ENCODE measurements at regions not wholly inside any gene's neighbourhood (a gene's known extent, or its start where the extent isn't known, plus 50 kb on each side); places are given as distances from the start of the nearest gene placed in this dataset.

- TF ChIP-seq, protein P1, sequence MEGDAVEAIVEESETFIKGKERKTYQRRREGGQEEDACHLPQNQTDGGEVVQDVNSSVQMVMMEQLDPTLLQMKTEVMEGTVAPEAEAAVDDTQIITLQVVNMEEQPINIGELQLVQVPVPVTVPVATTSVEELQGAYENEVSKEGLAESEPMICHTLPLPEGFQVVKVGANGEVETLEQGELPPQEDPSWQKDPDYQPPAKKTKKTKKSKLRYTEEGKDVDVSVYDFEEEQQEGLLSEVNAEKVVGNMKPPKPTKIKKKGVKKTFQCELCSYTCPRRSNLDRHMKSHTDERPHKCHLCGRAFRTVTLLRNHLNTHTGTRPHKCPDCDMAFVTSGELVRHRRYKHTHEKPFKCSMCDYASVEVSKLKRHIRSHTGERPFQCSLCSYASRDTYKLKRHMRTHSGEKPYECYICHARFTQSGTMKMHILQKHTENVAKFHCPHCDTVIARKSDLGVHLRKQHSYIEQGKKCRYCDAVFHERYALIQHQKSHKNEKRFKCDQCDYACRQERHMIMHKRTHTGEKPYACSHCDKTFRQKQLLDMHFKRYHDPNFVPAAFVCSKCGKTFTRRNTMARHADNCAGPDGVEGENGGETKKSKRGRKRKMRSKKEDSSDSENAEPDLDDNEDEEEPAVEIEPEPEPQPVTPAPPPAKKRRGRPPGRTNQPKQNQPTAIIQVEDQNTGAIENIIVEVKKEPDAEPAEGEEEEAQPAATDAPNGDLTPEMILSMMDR (IDR thresholded peaks at IDR 0.05), result no peak
- TF ChIP-seq POLR2AphosphoS5 (IDR thresholded peaks at IDR 0.05) (no peak), EP300 (IDR thresholded peaks at IDR 0.05) (no peak), POLR2A (IDR thresholded peaks at IDR 0.05; ENCODE audit: low read depth) (no peak)
- no peaks in the 10 kb centered on the region for H3K27me3 ChIP-seq
- DNase-seq (ENCODE audit: extremely low spot score), result no peak
- no peaks in the 10 kb centered on the region for H3K4me1 ChIP-seq
- no peak overlapping the region for H3K4me3 ChIP-seq
- intact Hi-C loops (cut with DNase I), result no loop called here
- WGBS, result 98% methylated on average over 1 of the region's 1 CpG
- no peak overlapping the region for H3K27ac ChIP-seq (replicated peaks in 1 of 4)
- H3K36me3 ChIP-seq, result no peaks in the 10 kb centered on the region
- H3K9me3 ChIP-seq, result no peaks in the 10 kb centered on the region
These were observed 313.8 kb downstream of the S1PR1 start for GRCh38 chr1:101550581-101550980.

DNA sequence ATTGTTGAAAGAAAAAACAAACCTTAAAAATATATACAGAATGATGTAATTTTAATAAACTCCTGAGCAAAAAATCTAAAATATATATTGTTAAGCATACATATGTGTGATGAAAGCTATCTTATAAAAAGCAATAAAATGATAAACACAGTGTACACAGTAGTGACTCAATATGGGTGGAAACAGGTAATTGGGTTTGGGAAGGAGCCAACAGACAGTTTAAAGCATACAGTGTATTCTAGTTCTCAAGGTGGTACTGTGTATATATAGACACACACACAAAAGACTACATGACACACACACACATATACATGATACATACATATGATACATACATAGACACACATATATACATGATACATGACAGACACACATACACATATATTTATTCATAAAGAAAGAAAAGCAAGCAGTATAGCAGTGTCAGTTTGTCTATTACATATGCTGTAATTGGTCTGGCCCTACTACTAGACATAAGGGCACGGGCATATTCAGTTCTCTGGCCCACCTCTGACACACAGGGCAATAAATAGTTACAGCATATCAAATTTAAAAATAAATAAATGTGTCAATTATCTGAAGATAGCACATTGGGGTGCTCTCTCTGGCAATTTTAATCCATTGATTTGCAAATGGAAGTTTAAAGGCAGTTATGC is 330.2 kb downstream of the S1PR1 start:
- Histone ChIP-seq H3K4me1 (no peaks in the 10 kb centered on the region), H3K27me3 (no peaks in the 10 kb centered on the region), H3K4me3 (no peak overlapping the region), H3K9me3 (peaks cover 0 to 13% (median 4%) of the 10 kb centered on the region in 4 donors), H3K27ac (replicated peaks in 1 of 4) (no peak overlapping the region), H3K36me3 (no peaks in the 10 kb centered on the region)
- TF ChIP-seq POLR2A (IDR thresholded peaks at IDR 0.05; ENCODE audit: low read depth), result no peak
- TF ChIP-seq POLR2AphosphoS5 (IDR thresholded peaks at IDR 0.05), result no peak
- no peak for TF ChIP-seq EP300 (IDR thresholded peaks at IDR 0.05)
- TF ChIP-seq, protein P1 (IDR thresholded peaks at IDR 0.05), result no peak
- intact Hi-C loops (cut with DNase I), result no loop called here
- DNase-seq (ENCODE audit: extremely low spot score), result no peak
- 100% methylated on average over 1 of the region's 1 CpG for WGBS

DNA sequence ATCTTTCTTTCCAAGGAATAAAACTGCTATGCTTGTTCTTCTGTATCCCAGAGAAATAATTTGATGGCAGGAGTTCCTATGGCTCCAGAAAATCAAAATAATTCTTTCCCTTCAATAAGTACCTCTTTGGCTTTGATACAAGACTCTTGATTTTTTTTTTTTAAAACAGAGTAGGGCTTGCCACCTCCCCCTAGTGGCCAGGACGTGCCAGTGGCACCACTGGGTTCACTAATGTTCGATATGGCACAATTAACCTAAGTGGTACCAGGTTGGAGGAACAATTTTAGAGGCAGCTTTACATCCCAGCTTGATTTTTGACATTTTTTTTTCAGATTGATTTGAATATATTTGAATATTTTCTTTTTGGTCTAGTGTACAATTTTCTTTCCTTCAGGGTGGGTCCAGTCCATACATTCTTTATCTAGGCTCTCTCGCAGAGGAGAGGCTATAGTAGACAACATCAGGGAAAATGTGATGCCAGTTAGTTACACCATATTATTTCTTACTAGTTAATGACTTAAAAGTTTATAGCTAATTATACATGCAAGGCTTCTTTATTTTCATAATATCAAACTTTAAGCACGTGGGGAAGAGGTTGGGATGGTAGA is 330.9 kb downstream of the S1PR1 start:
- no peak overlapping the region for H3K27ac ChIP-seq (replicated peaks in 1 of 4)
- WGBS, result 56% methylated on average over 4 of the region's 4 CpGs
- H3K4me1 ChIP-seq, result no peaks in the 10 kb centered on the region
- DNase-seq (ENCODE audit: extremely low spot score), result no peak
- no peaks in the 10 kb centered on the region for H3K27me3 ChIP-seq
- H3K4me3 ChIP-seq, result no peak overlapping the region
- TF ChIP-seq, protein P1 (IDR thresholded peaks at IDR 0.05), result peak; percentile 31 to 74 (median 40)
- TF ChIP-seq EP300 (IDR thresholded peaks at IDR 0.05), result no peak
- intact Hi-C loops (cut with DNase I), result no loop called here
- H3K36me3 ChIP-seq, result no peaks in the 10 kb centered on the region
- H3K9me3 ChIP-seq, result peaks cover 0 to 13% (median 4%) of the 10 kb centered on the region in 4 donors

DNA sequence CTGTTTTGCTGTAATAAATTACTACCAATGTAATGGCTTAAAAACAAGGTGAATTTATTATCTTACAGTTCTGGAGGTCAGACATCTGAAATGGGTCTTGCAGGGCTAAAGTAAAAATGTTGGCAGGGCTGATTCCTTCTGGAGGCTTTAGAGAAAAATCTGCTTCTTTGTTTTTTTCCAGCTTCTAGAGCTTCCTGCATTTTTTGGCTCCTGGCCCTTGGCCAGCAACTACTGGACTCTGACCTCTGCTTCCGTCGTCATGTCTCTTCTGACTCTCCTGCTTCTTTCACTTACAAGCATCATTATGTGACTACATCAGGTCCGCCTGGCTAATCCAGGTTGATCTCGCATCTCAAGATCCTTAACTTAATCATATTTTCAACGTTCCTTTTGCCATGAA is 350.9 kb downstream of the S1PR1 start:
- no peak for TF ChIP-seq EP300 (IDR thresholded peaks at IDR 0.05)
- TF ChIP-seq, protein P1 (IDR thresholded peaks at IDR 0.05), result no peak
- TF ChIP-seq POLR2A (IDR thresholded peaks at IDR 0.05; ENCODE audit: low read depth), result no peak
- no peak for TF ChIP-seq POLR2AphosphoS5 (IDR thresholded peaks at IDR 0.05)
- no peaks in the 10 kb centered on the region for H3K36me3 ChIP-seq
- 49% methylated on average over 5 of the region's 5 CpGs for WGBS
- H3K27me3 ChIP-seq, result peaks cover 0 to 3% (median 0%) of the 10 kb centered on the region in 4 donors
- H3K9me3 ChIP-seq, result peaks cover 0 to 3% (median 0%) of the 10 kb centered on the region in 4 donors
- intact Hi-C loops (cut with DNase I), result no loop called here
- no peak overlapping the region for H3K27ac ChIP-seq (replicated peaks in 1 of 4)
- DNase-seq (ENCODE audit: extremely low spot score), result no peak
- no peaks in the 10 kb centered on the region for H3K4me1 ChIP-seq
- no peak overlapping the region for H3K4me3 ChIP-seq
